H9 (cell line): ENCODE measurements at regions not wholly inside any gene's neighbourhood (a gene's known extent, or its start where the extent isn't known, plus 50 kb on each side); places are given as distances from the start of the nearest gene placed in this dataset.

Experiments
- DNase-seq: peaks from one replicate; pipeline ENCODE4 v3.0.0-alpha.2; 2017
- H2AFZ ChIP-seq: one replicate; pipeline ENCODE4 v1.6.1; 2013; ENCODE audit warnings: mild to moderate bottlenecking, low read length, control low read depth, moderate library complexity
- H2AK5ac ChIP-seq: 2 replicates; pipeline ENCODE4 v1.6.1; 2013; ENCODE audit warnings: low read length, control low read depth, mixed read lengths; ENCODE audit not compliant: insufficient read length
- H2BK120ac ChIP-seq: one replicate; pipeline ENCODE4 v1.6.1; 2013; ENCODE audit warnings: low read depth, mild to moderate bottlenecking, low read length, control low read depth, inconsistent platforms; ENCODE audit not compliant: poor library complexity, severe bottlenecking
- H2BK12ac ChIP-seq: 2 replicates; pipeline ENCODE4 v1.6.1; 2013; ENCODE audit warnings: low read length, control low read depth, mixed read lengths, low read depth; ENCODE audit not compliant: insufficient read length
- H2BK15ac ChIP-seq: 2 replicates; pipeline ENCODE4 v1.6.1; 2013; ENCODE audit warnings: low read depth, low read length, control low read depth
- H2BK20ac ChIP-seq: one replicate; pipeline ENCODE4 v1.6.1; 2013; ENCODE audit warnings: low read depth, mild to moderate bottlenecking, low read length, control low read depth, inconsistent platforms; ENCODE audit not compliant: poor library complexity, severe bottlenecking
- H2BK5ac ChIP-seq: 2 replicates; pipeline ENCODE4 v1.6.1; 2013; ENCODE audit warnings: low read length, control low read depth, mixed read lengths; ENCODE audit not compliant: insufficient read length
- H3K14ac ChIP-seq: 2 replicates; pipeline ENCODE4 v1.6.1; 2013; ENCODE audit warnings: low read length, control low read depth; ENCODE audit not compliant: insufficient read depth
- H3K18ac ChIP-seq: 2 replicates; pipeline ENCODE4 v1.6.1; 2013; ENCODE audit warnings: low read depth, mild to moderate bottlenecking, mixed read lengths, low read length, control low read depth; ENCODE audit not compliant: insufficient read length
- H3K23ac ChIP-seq: 2 replicates; pipeline ENCODE4 v1.6.1; 2013; ENCODE audit warnings: low read length, control low read depth, mixed read lengths, low read depth; ENCODE audit not compliant: insufficient read length
- H3K23me2 ChIP-seq: 2 replicates; pipeline ENCODE4 v1.6.1; 2013; ENCODE audit warnings: low read depth, mild to moderate bottlenecking, mixed read lengths, low read length, control low read depth; ENCODE audit not compliant: insufficient read length, poor library complexity, severe bottlenecking
- H3K27ac ChIP-seq: 2 replicates; pipeline ENCODE4 v1.5.1; 2013; ENCODE audit warnings: low read length, control low read depth, mixed read lengths, low read depth; ENCODE audit not compliant: insufficient read length
- H3K27me3 ChIP-seq: 2 replicates; pipeline ENCODE4 v1.6.1; 2013; ENCODE audit warnings: low read length, control low read depth, inconsistent platforms; ENCODE audit not compliant: insufficient read depth
- H3K4ac ChIP-seq: 2 replicates; pipeline ENCODE4 v1.6.1; 2013; ENCODE audit warnings: low read depth, mild to moderate bottlenecking, control low read depth, inconsistent platforms, low read length, moderate library complexity
- H3K4me1 ChIP-seq: 2 replicates; pipeline ENCODE4 v1.6.1; 2013; ENCODE audit warnings: low read length, control low read depth, inconsistent platforms; ENCODE audit not compliant: insufficient read depth
- H3K4me2 ChIP-seq: 2 replicates; pipeline ENCODE4 v1.6.1; 2013; ENCODE audit warnings: low read length, control low read depth, mixed read lengths; ENCODE audit not compliant: insufficient read length, insufficient read depth
- H3K56ac ChIP-seq: 2 replicates; pipeline ENCODE4 v1.6.1; 2013; ENCODE audit warnings: low read depth, mild to moderate bottlenecking, mixed read lengths, low read length, control low read depth; ENCODE audit not compliant: insufficient read length
- H3K79me1 ChIP-seq: 2 replicates; pipeline ENCODE4 v1.6.1; 2013; ENCODE audit warnings: low read depth, mild to moderate bottlenecking, moderate library complexity, low read length, control low read depth, inconsistent platforms; ENCODE audit not compliant: insufficient read depth, poor library complexity, severe bottlenecking
- H3K79me2 ChIP-seq: 2 replicates; pipeline ENCODE4 v1.6.1; 2013; ENCODE audit warnings: low read length, control low read depth, inconsistent platforms; ENCODE audit not compliant: insufficient read depth
- H3K9ac ChIP-seq: 2 replicates; pipeline ENCODE4 v1.6.1; 2013; ENCODE audit warnings: low read length, control low read depth, mixed read lengths; ENCODE audit not compliant: insufficient read length; ENCODE audit errors: extremely low read depth
- H3K9me3 ChIP-seq: one replicate; pipeline ENCODE4 v1.6.1; 2013; ENCODE audit warnings: low read depth, low read length, inconsistent platforms; ENCODE audit not compliant: control insufficient read depth
- H3T11ph ChIP-seq: one replicate; pipeline ENCODE4 v1.6.1; 2013; ENCODE audit warnings: mild to moderate bottlenecking, low read length, control low read depth, inconsistent platforms
- H4K20me1 ChIP-seq: one replicate; pipeline ENCODE4 v1.6.1; 2013; ENCODE audit not compliant: control insufficient read depth, insufficient read length, insufficient read depth
- H4K5ac ChIP-seq: 2 replicates; pipeline ENCODE4 v1.6.1; 2013; ENCODE audit warnings: low read depth, mild to moderate bottlenecking, mixed read lengths, low read length, control low read depth; ENCODE audit not compliant: insufficient read length
- H4K8ac ChIP-seq: replicated peaks from 2 replicates; pipeline ENCODE4 v1.6.1; 2013; ENCODE audit warnings: low read length, control low read depth, mixed read lengths, low read depth; ENCODE audit not compliant: insufficient read length
- H4K91ac ChIP-seq: 2 replicates; pipeline ENCODE4 v1.6.1; 2013; ENCODE audit warnings: low read depth, mild to moderate bottlenecking, moderate library complexity, mixed read lengths, low read length, control low read depth; ENCODE audit not compliant: insufficient read length
- H3K27ac Mint-ChIP-seq, 3 experiments: 2 replicates in 2 of 3; 3 replicates in 1 of 3; pipeline ENCODE4 v1.8.0; 2020 to 2021; ENCODE audit warnings: mixed read lengths in 3 of 3, mild to moderate bottlenecking in 1 of 3, moderate library complexity in 1 of 3
- H3K27me3 Mint-ChIP-seq: 2 replicates; pipeline ENCODE4 v1.8.0; 2021; ENCODE audit warnings: low read depth, mild to moderate bottlenecking, moderate library complexity, mixed read lengths
- H3K36me3 Mint-ChIP-seq, 3 experiments: 2 replicates in 2 of 3; 3 replicates in 1 of 3; pipeline ENCODE4 v1.8.0; 2020 to 2021; ENCODE audit warnings: low read depth in 3 of 3, mixed read lengths in 3 of 3; ENCODE audit not compliant: insufficient read depth in 1 of 3
- H3K4me1 Mint-ChIP-seq, 2 experiments: 2 replicates each; pipeline ENCODE4 v1.8.0; 2020; ENCODE audit warnings: mixed read lengths in 2 of 2
- H3K4me3 Mint-ChIP-seq, 2 experiments: 2 replicates in 1 of 2; 3 replicates in 1 of 2; pipeline ENCODE4 v1.8.0; 2020 to 2021; ENCODE audit warnings: mild to moderate bottlenecking in 2 of 2, mixed read lengths in 2 of 2, moderate library complexity in 1 of 2
- H3K9me3 Mint-ChIP-seq, 2 experiments: 2 replicates in 1 of 2; 3 replicates in 1 of 2; pipeline ENCODE4 v1.8.0; 2020; ENCODE audit warnings: mild to moderate bottlenecking in 2 of 2, mixed read lengths in 2 of 2, moderate library complexity in 1 of 2
- CTCF ChIP-seq: fragments of 200-600 bp; sonication (generic); conservative IDR thresholded peaks from 3 replicates; pipeline ENCODE4 v1.8.0; 2021; ENCODE audit warnings: antibody characterized with exemption, mild to moderate bottlenecking
- WGBS: extraction: QIAGEN DNeasy Blood & Tissue Kit; methylation state at CpG from one replicate; pipeline ENCODE4 v1.1.7; 2013; ENCODE audit warnings: missing lambda C conversion rate, low lambda C conversion rate, mixed read lengths; ENCODE audit not compliant: insufficient read length; ENCODE audit errors: extremely low coverage; 5-methylcytosine and 5-hydroxymethylcytosine counted together

DNA sequence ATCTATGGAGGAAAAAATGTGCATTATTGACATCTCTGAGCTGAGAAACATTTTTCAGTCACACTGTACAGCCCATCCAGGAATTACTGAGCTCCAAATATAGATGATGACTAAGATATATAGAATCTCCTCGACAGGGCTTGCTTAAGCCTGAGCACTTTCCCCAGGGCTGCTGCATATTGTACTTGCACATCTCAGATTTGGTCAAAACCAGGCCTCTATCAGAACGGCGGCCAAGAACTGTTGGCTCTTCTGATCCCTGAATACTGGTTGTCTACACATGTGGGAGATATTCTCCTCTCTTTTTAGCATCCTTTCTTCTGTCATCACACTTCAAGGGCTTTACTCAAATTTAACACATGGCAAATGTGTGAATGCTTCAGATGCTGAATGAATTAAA, 201.5 kb upstream of the SLC35G4 start:
- Histone ChIP-seq H4K5ac (no peak overlapping the region), H3K9me3 (no peaks in the 10 kb centered on the region), H3K79me2 (no peaks in the 10 kb centered on the region), H3K4me2 (no peak overlapping the region), H3K4me1 (peaks cover 4% of the 10 kb centered on the region; the same call in 1 of the 2 replicates), H3K9ac (no peak overlapping the region), H3K23me2 (no peaks in the 10 kb centered on the region), H3K4ac (no peak overlapping the region), H3K79me1 (no peaks in the 10 kb centered on the region), H2BK15ac (no peak overlapping the region), H2BK120ac (no peak overlapping the region), H2BK12ac (no peak overlapping the region), H3K23ac (no peak overlapping the region), H3K18ac (no peak overlapping the region), H3K27me3 (no peaks in the 10 kb centered on the region; the same call in 1 of the 2 replicates), H3K27ac (no peak overlapping the region), H4K20me1 (no peaks in the 10 kb centered on the region), H3K14ac (no peak overlapping the region), H2BK5ac (no peak overlapping the region), H3K56ac (no peak overlapping the region), H2AK5ac (no peak overlapping the region), H4K91ac (no peak overlapping the region), H2BK20ac (no peak overlapping the region), H3T11ph (no peak overlapping the region), H4K8ac (no peak overlapping the region), H2AFZ (no peak overlapping the region)
- DNase-seq: no peak
- H3K4me3 Mint-ChIP-seq: no peak overlapping the region
- no peak for TF ChIP-seq CTCF
- H3K27me3 Mint-ChIP-seq: no peaks in the 10 kb centered on the region
- no peaks in the 10 kb centered on the region for H3K9me3 Mint-ChIP-seq
- H3K27ac Mint-ChIP-seq: no peak overlapping the region
- H3K4me1 Mint-ChIP-seq: peaks cover 7 to 10% of the 10 kb centered on the region in 2 experiments
- H3K36me3 Mint-ChIP-seq: no peaks in the 10 kb centered on the region
- WGBS: no CpG with 5 or more reads among the region's 3 CpGs
